Left forelimb (tissue), 1 donor: ENCODE measurements at regions not wholly inside any gene's neighbourhood (a gene's known extent, or its start where the extent isn't known, plus 50 kb on each side); places are given as distances from the start of the nearest gene placed in this dataset.

Experiments
- DNase-seq: peaks from one replicate; pipeline ENCODE4 v3.0.0-alpha.2; 2018; ENCODE audit warnings: low spot score

GRCh38 chr5:74059706-74060105 is 433.7 kb downstream of the ARHGEF28 start:
- DNase-seq: no peak

GRCh38 chr5:74056789-74057164 is 430.8 kb downstream of the ARHGEF28 start:
- DNase-seq: no peak

GRCh38 chr5:74056107-74056788 is 430.3 kb downstream of the ARHGEF28 start:
- DNase-seq: no peak

- DNase-seq: no peak
These were observed 429.6 kb downstream of the ARHGEF28 start for GRCh38 chr5:74055486-74056106.

GRCh38 chr5:74054641-74055421 is 428.8 kb downstream of the ARHGEF28 start:
- no peak for DNase-seq

GRCh38 chr5:74054139-74054538 is 428.1 kb downstream of the ARHGEF28 start:
- no peak for DNase-seq

GRCh38 chr5:74052441-74053221 is 426.6 kb downstream of the ARHGEF28 start:
- DNase-seq: no peak

GRCh38 chr5:74051076-74051475 is 425.1 kb downstream of the ARHGEF28 start:
- DNase-seq: no peak

- no peak for DNase-seq
These were observed 418.9 kb downstream of the ARHGEF28 start for GRCh38 chr5:74044936-74045335.

GRCh38 chr5:74042959-74043358 is 417.0 kb downstream of the ARHGEF28 start:
- no peak for DNase-seq

- DNase-seq: no peak
These were observed 416.6 kb downstream of the ARHGEF28 start for GRCh38 chr5:74042559-74042958.

GRCh38 chr5:74041913-74042312 is 415.9 kb downstream of the ARHGEF28 start:
- DNase-seq: no peak

- DNase-seq: no peak
These were observed 415.0 kb downstream of the ARHGEF28 start for GRCh38 chr5:74040811-74041491.

- DNase-seq: no peak
These were observed 414.1 kb downstream of the ARHGEF28 start for GRCh38 chr5:74040065-74040551.

- DNase-seq: no peak
These were observed 411.3 kb downstream of the ARHGEF28 start for GRCh38 chr5:74037321-74037720.

GRCh38 chr5:74035521-74035937 is 409.5 kb downstream of the ARHGEF28 start:
- no peak for DNase-seq

- DNase-seq: no peak
These were observed 408.7 kb downstream of the ARHGEF28 start for GRCh38 chr5:74034733-74035132.

- DNase-seq: no peak
These were observed 406.6 kb downstream of the ARHGEF28 start for GRCh38 chr5:74032617-74033016.

- no peak for DNase-seq
These were observed 405.5 kb downstream of the ARHGEF28 start for GRCh38 chr5:74031536-74031935.

- no peak for DNase-seq
These were observed 404.8 kb downstream of the ARHGEF28 start for GRCh38 chr5:74030821-74031220.

- no peak for DNase-seq
These were observed 404.4 kb downstream of the ARHGEF28 start for GRCh38 chr5:74030371-74030770.

GRCh38 chr5:74028976-74029375 is 403.0 kb downstream of the ARHGEF28 start:
- no peak for DNase-seq
